Uterus (tissue), 3 donors: ENCODE measurements at regions not wholly inside any gene's neighbourhood (a gene's known extent, or its start where the extent isn't known, plus 50 kb on each side); places are given as distances from the start of the nearest gene placed in this dataset.

Experiments used
- DNase-seq, 2 donors: peaks; one replicate each; pipeline ENCODE4 v3.0.0-alpha.2; 2019 to 2020
- H3K27ac ChIP-seq, 2 donors: fragments of 200-600 bp; sonication (generic); 1 replicate in 1 of 2; 2 replicates in 1 of 2; pipeline ENCODE4 v1.5.1; 2016 to 2018
- H3K27me3 ChIP-seq, 2 donors: fragments of 200-600 bp; sonication (generic); one replicate each; pipeline ENCODE4 v1.5.1; 2018 to 2019; ENCODE audit warnings: control low read depth in 1 of 2
- H3K36me3 ChIP-seq, 2 donors: fragments of 200-600 bp; sonication (generic); one replicate each; pipeline ENCODE4 v1.5.1; 2019; ENCODE audit warnings: control low read depth in 1 of 2
- H3K4me1 ChIP-seq, 2 donors: fragments of 200-600 bp; sonication (generic); one replicate each; pipeline ENCODE4 v1.5.1; 2018 to 2019; ENCODE audit warnings: control low read depth in 1 of 2
- H3K4me3 ChIP-seq, 2 donors: fragments of 200-600 bp; sonication (generic); 1 replicate in 1 of 2; 2 replicates in 1 of 2; pipeline ENCODE4 v1.5.1; 2018 to 2019; ENCODE audit warnings: mild to moderate bottlenecking in 1 of 2
- H3K9me3 ChIP-seq, 2 donors: fragments of 200-600 bp; sonication (generic); one replicate each; pipeline ENCODE4 v1.5.1; 2019; ENCODE audit warnings: control low read depth in 1 of 2
- POLR2A ChIP-seq, 2 donors: fragments of 450-650 bp; IDR thresholded peaks; one replicate each; pipeline ENCODE4 v1.6.1; 2016; ENCODE audit warnings: antibody characterized with exemption in 2 of 2, mild to moderate bottlenecking in 1 of 2, moderate library complexity in 1 of 2
- intact Hi-C: fragments of 100-400 bp; cut with DNase I; formaldehyde crosslinking; loops from one replicate; pipeline ENCODE4 v1.15.1; 2023; ENCODE audit warnings: low total_unique reads
- TF ChIP-seq, protein P1 (sequence below), 4 experiments: fragments of 200-600 bp in 2 of 4; fragments of 450-650 bp in 2 of 4; sonication (generic) in 2 of 4; IDR thresholded peaks; one replicate each; pipeline ENCODE4 v1.5.1; 2016 to 2019; ENCODE audit warnings: antibody characterized with exemption in 4 of 4, mild to moderate bottlenecking in 2 of 4, moderate library complexity in 1 of 4
- donor health status: DM: yes; HTN: yes; CAD: no.

GRCh38 chr6:14639983-14640599 is 522.5 kb downstream of the CD83 start:
- no peak for TF ChIP-seq POLR2A (IDR thresholded peaks at IDR 0.05)
- TF ChIP-seq, protein P1, sequence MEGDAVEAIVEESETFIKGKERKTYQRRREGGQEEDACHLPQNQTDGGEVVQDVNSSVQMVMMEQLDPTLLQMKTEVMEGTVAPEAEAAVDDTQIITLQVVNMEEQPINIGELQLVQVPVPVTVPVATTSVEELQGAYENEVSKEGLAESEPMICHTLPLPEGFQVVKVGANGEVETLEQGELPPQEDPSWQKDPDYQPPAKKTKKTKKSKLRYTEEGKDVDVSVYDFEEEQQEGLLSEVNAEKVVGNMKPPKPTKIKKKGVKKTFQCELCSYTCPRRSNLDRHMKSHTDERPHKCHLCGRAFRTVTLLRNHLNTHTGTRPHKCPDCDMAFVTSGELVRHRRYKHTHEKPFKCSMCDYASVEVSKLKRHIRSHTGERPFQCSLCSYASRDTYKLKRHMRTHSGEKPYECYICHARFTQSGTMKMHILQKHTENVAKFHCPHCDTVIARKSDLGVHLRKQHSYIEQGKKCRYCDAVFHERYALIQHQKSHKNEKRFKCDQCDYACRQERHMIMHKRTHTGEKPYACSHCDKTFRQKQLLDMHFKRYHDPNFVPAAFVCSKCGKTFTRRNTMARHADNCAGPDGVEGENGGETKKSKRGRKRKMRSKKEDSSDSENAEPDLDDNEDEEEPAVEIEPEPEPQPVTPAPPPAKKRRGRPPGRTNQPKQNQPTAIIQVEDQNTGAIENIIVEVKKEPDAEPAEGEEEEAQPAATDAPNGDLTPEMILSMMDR (IDR thresholded peaks at IDR 0.05): no peak
- intact Hi-C loops: no loop called here
- DNase-seq: no peak
- Histone ChIP-seq H3K9me3 (no peaks in the 10 kb centered on the region), H3K4me3 (no peak overlapping the region), H3K36me3 (no peaks in the 10 kb centered on the region), H3K27me3 (no peaks in the 10 kb centered on the region), H3K27ac (no peak overlapping the region), H3K4me1 (no peaks in the 10 kb centered on the region)

GRCh38 chr6:14640631-14641030 is 523.1 kb downstream of the CD83 start:
- no peak overlapping the region for H3K4me3 ChIP-seq
- DNase-seq: no peak
- H3K9me3 ChIP-seq: no peaks in the 10 kb centered on the region
- intact Hi-C loops: no loop called here
- no peaks in the 10 kb centered on the region for H3K4me1 ChIP-seq
- H3K27ac ChIP-seq: no peak overlapping the region
- TF ChIP-seq POLR2A (IDR thresholded peaks at IDR 0.05): no peak
- TF ChIP-seq, protein P1 (IDR thresholded peaks at IDR 0.05): no peak
- H3K27me3 ChIP-seq: no peaks in the 10 kb centered on the region
- no peaks in the 10 kb centered on the region for H3K36me3 ChIP-seq

GRCh38 chr6:14641423-14642135 is 524.0 kb downstream of the CD83 start:
- H3K27me3 ChIP-seq: no peaks in the 10 kb centered on the region
- H3K4me1 ChIP-seq: no peaks in the 10 kb centered on the region
- TF ChIP-seq, protein P1 (IDR thresholded peaks at IDR 0.05): no peak
- no peak for TF ChIP-seq POLR2A (IDR thresholded peaks at IDR 0.05)
- no peak overlapping the region for H3K4me3 ChIP-seq
- H3K27ac ChIP-seq: no peak overlapping the region
- intact Hi-C loops: no loop called here
- no peaks in the 10 kb centered on the region for H3K36me3 ChIP-seq
- no peak for DNase-seq
- H3K9me3 ChIP-seq: no peaks in the 10 kb centered on the region

DNA sequence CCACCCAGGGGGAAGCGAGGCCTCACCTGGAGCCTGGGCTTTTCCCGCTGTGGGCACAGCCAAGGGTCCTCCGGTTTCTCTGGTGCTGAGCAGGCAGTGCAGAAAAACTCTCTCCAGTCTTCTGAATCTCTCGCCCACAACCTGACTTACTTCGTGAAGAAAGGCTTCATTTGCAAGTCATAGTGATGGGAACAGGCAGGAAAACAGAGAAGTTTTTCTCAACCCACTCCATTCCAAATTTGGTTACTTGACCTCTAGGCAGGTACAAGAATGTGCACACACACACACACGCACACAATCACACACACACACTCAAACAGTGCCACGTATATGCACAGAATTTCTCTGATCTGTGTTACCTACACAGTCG is 524.5 kb downstream of the CD83 start:
- intact Hi-C loops: no loop called here
- Histone ChIP-seq H3K4me1 (no peaks in the 10 kb centered on the region), H3K4me3 (no peak overlapping the region), H3K27me3 (no peaks in the 10 kb centered on the region), H3K9me3 (no peaks in the 10 kb centered on the region), H3K36me3 (no peaks in the 10 kb centered on the region), H3K27ac (no peak overlapping the region)
- TF ChIP-seq POLR2A (IDR thresholded peaks at IDR 0.05): no peak
- TF ChIP-seq, protein P1 (IDR thresholded peaks at IDR 0.05): no peak
- DNase-seq: no peak

GRCh38 chr6:14642842-14643241 is 525.3 kb downstream of the CD83 start:
- no peaks in the 10 kb centered on the region for H3K36me3 ChIP-seq
- intact Hi-C loops: no loop called here

More at GRCh38 chr6:14642842-14643241, 525.3 kb downstream of the CD83 start:
- DNase-seq: no peak
- Histone ChIP-seq H3K9me3 (no peaks in the 10 kb centered on the region), H3K27me3 (no peaks in the 10 kb centered on the region), H3K4me1 (no peaks in the 10 kb centered on the region), H3K4me3 (no peak overlapping the region), H3K27ac (no peak overlapping the region)
- TF ChIP-seq POLR2A (IDR thresholded peaks at IDR 0.05): no peak
- TF ChIP-seq, protein P1 (IDR thresholded peaks at IDR 0.05): no peak
